GM23338 (cell line): ENCODE measurements at regions not wholly inside any gene's neighbourhood (a gene's known extent, or its start where the extent isn't known, plus 50 kb on each side); places are given as distances from the start of the nearest gene placed in this dataset.
A peak's percentile ranks its signal among the peaks of the same experiment; 100 is the strongest.

Experiments
- ATAC-seq: fragments of 200-7000 bp; cut with Tn5 transposase; 3 replicates; pipeline ENCODE4 v1.9.1; 2020
- DNase-seq: peaks from one replicate; pipeline ENCODE4 v3.0.0-alpha.2; 2015; ENCODE audit warnings: low spot score
- H2AFZ ChIP-seq: fragments of 200-600 bp; sonication (generic); 2 replicates; pipeline ENCODE4 v1.8.0; 2016; ENCODE audit warnings: antibody characterized with exemption, mild to moderate bottlenecking, moderate library complexity
- H3F3A ChIP-seq: fragments of 200-600 bp; sonication (generic); replicated peaks from 2 replicates; pipeline ENCODE4 v1.8.0; 2017; ENCODE audit warnings: antibody characterized with exemption, mixed run types, low read depth
- H3K27ac ChIP-seq: fragments of 200-600 bp; sonication (generic); 2 replicates; pipeline ENCODE4 v1.6.1; 2016; ENCODE audit warnings: low read depth
- H3K27me3 ChIP-seq: fragments of 200-600 bp; sonication (generic); 2 replicates; pipeline ENCODE4 v1.8.0; 2016; ENCODE audit warnings: mild to moderate bottlenecking, mixed run types, moderate library complexity; ENCODE audit not compliant: insufficient read depth
- H3K36me3 ChIP-seq: fragments of 200-600 bp; sonication (generic); 2 replicates; pipeline ENCODE4 v1.8.0; 2016; ENCODE audit warnings: mild to moderate bottlenecking; ENCODE audit not compliant: insufficient read depth
- H3K4me1 ChIP-seq: fragments of 200-600 bp; sonication (generic); 2 replicates; pipeline ENCODE4 v1.8.0; 2016; ENCODE audit warnings: mild to moderate bottlenecking, moderate library complexity; ENCODE audit not compliant: insufficient read depth
- H3K4me2 ChIP-seq: fragments of 200-600 bp; sonication (generic); 2 replicates; pipeline ENCODE4 v1.7.1; 2017; ENCODE audit warnings: mixed run types
- H3K4me3 ChIP-seq: fragments of 200-600 bp; sonication (generic); 2 replicates; pipeline ENCODE4 v1.6.1; 2016; ENCODE audit warnings: mixed run types
- H3K79me2 ChIP-seq: fragments of 200-600 bp; sonication (generic); replicated peaks from 2 replicates; pipeline ENCODE4 v1.8.0; 2017; ENCODE audit warnings: mild to moderate bottlenecking; ENCODE audit not compliant: insufficient read depth
- H3K9me2 ChIP-seq: fragments of 200-600 bp; sonication (generic); 2 replicates; pipeline ENCODE4 v1.8.0; 2017; ENCODE audit not compliant: insufficient read depth
- H4K20me1 ChIP-seq: fragments of 200-600 bp; sonication (generic); replicated peaks from 2 replicates; pipeline ENCODE4 v1.8.0; 2017; ENCODE audit warnings: mild to moderate bottlenecking; ENCODE audit not compliant: insufficient read depth
- H3K27ac Mint-ChIP-seq: 2 replicates; pipeline ENCODE4 v1.8.0; 2020; ENCODE audit warnings: inconsistent platforms, mild to moderate bottlenecking, moderate library complexity, mixed read lengths
- H3K27me3 Mint-ChIP-seq: 3 replicates; pipeline ENCODE4 v1.8.0; 2022; ENCODE audit warnings: low read depth, mild to moderate bottlenecking, moderate library complexity, mixed read lengths, inconsistent platforms; ENCODE audit not compliant: insufficient read depth, poor library complexity
- H3K36me3 Mint-ChIP-seq: 3 replicates; pipeline ENCODE4 v1.8.0; 2021; ENCODE audit warnings: low read depth, mild to moderate bottlenecking, inconsistent platforms, moderate library complexity, mixed read lengths
- H3K4me1 Mint-ChIP-seq: 3 replicates; pipeline ENCODE4 v1.8.0; 2020; ENCODE audit warnings: mild to moderate bottlenecking, inconsistent platforms, mixed read lengths
- H3K4me3 Mint-ChIP-seq: 3 replicates; pipeline ENCODE4 v1.8.0; 2021; ENCODE audit warnings: moderate library complexity, mild to moderate bottlenecking, inconsistent platforms, mixed read lengths
- H3K9me3 Mint-ChIP-seq: 3 replicates; pipeline ENCODE4 v1.8.0; 2020; ENCODE audit warnings: moderate library complexity, mild to moderate bottlenecking, inconsistent platforms, mixed read lengths
- ETS1 ChIP-seq: IDR thresholded peaks from 2 replicates; pipeline ENCODE4 v1.6.1; 2016; ENCODE audit warnings: antibody characterized with exemption
- EZH2 ChIP-seq: fragments of 200-600 bp; sonication (generic); IDR thresholded peaks from one replicate; pipeline ENCODE4 v1.8.0; 2017; ENCODE audit warnings: antibody characterized with exemption, mild to moderate bottlenecking, low read depth; ENCODE audit not compliant: unreplicated experiment
- EZH2phosphoT487 ChIP-seq: fragments of 200-600 bp; sonication (generic); IDR thresholded peaks from one replicate; pipeline ENCODE4 v1.8.1; 2018; ENCODE audit warnings: antibody characterized with exemption; ENCODE audit not compliant: unreplicated experiment
- JUNB ChIP-seq: IDR thresholded peaks from one replicate; pipeline ENCODE4 v1.6.1; 2016; ENCODE audit warnings: antibody characterized with exemption; ENCODE audit not compliant: unreplicated experiment
- NANOG ChIP-seq: IDR thresholded peaks from 2 replicates; pipeline ENCODE4 v1.6.1; 2016; ENCODE audit warnings: antibody characterized with exemption, borderline replicate concordance
- POLR2AphosphoS5 ChIP-seq: IDR thresholded peaks from 2 replicates; pipeline ENCODE4 v1.6.1; 2016; ENCODE audit warnings: antibody characterized with exemption, low read depth
- REST ChIP-seq: IDR thresholded peaks from one replicate; pipeline ENCODE4 v1.6.1; 2018; ENCODE audit warnings: antibody characterized with exemption; ENCODE audit not compliant: unreplicated experiment
- ZNF331 ChIP-seq: fragments of 250-450 bp; sonication (Bioruptor Pico); IDR thresholded peaks from 2 replicates; pipeline ENCODE4 v1.5.0; 2020; ENCODE audit warnings: low read depth, mild to moderate bottlenecking, moderate library complexity
- ZNF462 ChIP-seq: fragments of 250-450 bp; sonication (Bioruptor Pico); IDR thresholded peaks from 2 replicates; pipeline ENCODE4 v1.5.0; 2020; ENCODE audit warnings: mild to moderate bottlenecking, moderate library complexity
- TF ChIP-seq, protein P1 (sequence below), 2 experiments: fragments of 200-600 bp in 1 of 2; sonication (generic) in 1 of 2; conservative IDR thresholded peaks; 2 replicates each; pipeline versions ENCODE4 v1.5.1 to v1.6.1; 2016 to 2017; ENCODE audit warnings: antibody characterized with exemption in 2 of 2, low read depth in 2 of 2, mild to moderate bottlenecking in 2 of 2, moderate library complexity in 1 of 2

DNA sequence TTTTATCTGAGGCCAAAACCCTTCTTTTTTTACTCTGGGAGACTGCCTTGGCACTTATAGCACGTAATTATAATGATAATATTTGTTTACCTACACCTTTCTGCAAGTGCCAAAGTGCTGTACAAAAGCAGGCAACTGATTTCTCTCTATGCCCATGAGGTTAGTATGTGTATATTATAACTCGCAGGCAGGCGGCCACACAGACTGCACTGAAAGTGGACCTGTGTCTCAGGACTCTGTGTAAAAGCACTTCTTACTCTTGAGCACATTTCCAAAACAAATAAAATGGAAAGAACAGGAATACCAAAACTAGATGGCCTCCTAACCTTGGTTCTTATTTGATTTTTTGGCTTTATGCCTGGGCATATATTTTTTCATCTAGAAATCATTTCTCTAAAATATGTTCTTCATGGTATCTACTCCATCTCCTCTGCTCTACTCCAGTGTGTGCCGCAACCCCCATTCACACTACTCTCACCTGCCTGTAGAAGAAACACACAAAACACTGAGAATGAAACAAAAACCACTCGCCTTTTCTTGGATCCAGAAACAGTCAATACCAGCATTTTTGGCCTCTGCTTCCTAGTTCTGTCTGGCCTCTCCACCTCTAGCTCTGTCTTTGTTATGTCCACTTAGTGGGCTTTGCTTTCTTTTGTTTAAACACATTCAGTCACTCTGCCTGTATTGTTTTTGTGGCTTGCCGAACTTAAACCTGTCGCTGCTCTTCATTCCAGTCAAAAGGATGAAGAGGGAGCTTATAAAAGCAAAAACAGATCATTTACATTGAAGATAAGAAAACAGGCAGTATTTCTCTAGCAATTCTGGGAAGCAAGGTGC is 934.5 kb upstream of the TENM3 start:
- Histone ChIP-seq H3K27me3 (no peaks in the 10 kb centered on the region), H3K4me1 (peaks cover 34% of the 10 kb centered on the region), H4K20me1 (no peaks in the 10 kb centered on the region), H3K36me3 (no peaks in the 10 kb centered on the region), H3F3A (no peaks in the 10 kb centered on the region), H3K79me2 (no peaks in the 10 kb centered on the region), H3K9me2 (no peaks in the 10 kb centered on the region; the same call in 1 of the 2 replicates), H3K27ac (no peak overlapping the region), H3K4me3 (no peak overlapping the region), H3K4me2 (peak overlapping the region; percentile 33; the same call in 1 of the 2 replicates), H2AFZ (no peak overlapping the region)
- ATAC-seq (peak; percentile 61), DNase-seq (peak; percentile 32)
- H3K4me1 Mint-ChIP-seq = peaks cover 24% of the 10 kb centered on the region
- H3K27me3 Mint-ChIP-seq = no peaks in the 10 kb centered on the region
- no peaks in the 10 kb centered on the region for H3K36me3 Mint-ChIP-seq
- no peak overlapping the region for H3K4me3 Mint-ChIP-seq
- TF ChIP-seq ZNF462 (CRISPR knock-in tag) (no peak), JUNB (no peak), ZNF331 (no peak), POLR2AphosphoS5 (no peak), REST (no peak), ETS1 (no peak), NANOG (no peak), EZH2phosphoT487 (no peak), EZH2 (no peak)
- TF ChIP-seq, protein P1, sequence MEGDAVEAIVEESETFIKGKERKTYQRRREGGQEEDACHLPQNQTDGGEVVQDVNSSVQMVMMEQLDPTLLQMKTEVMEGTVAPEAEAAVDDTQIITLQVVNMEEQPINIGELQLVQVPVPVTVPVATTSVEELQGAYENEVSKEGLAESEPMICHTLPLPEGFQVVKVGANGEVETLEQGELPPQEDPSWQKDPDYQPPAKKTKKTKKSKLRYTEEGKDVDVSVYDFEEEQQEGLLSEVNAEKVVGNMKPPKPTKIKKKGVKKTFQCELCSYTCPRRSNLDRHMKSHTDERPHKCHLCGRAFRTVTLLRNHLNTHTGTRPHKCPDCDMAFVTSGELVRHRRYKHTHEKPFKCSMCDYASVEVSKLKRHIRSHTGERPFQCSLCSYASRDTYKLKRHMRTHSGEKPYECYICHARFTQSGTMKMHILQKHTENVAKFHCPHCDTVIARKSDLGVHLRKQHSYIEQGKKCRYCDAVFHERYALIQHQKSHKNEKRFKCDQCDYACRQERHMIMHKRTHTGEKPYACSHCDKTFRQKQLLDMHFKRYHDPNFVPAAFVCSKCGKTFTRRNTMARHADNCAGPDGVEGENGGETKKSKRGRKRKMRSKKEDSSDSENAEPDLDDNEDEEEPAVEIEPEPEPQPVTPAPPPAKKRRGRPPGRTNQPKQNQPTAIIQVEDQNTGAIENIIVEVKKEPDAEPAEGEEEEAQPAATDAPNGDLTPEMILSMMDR (conservative IDR thresholded peaks at IDR 0.05; ENCODE audit: low read depth in 2 of 2) = no peak
- peak overlapping the region; percentile 1; the same call in 1 of the 2 replicates for H3K27ac Mint-ChIP-seq
- no peaks in the 10 kb centered on the region for H3K9me3 Mint-ChIP-seq
